SK-N-SH treated with all-trans-retinoic acid at 6 μM for 48 hours (cell line): ENCODE measurements at regions not wholly inside any gene's neighbourhood (a gene's known extent, or its start where the extent isn't known, plus 50 kb on each side); places are given as distances from the start of the nearest gene placed in this dataset.

Experiments
- ARNTL ChIP-seq: fragments of 450-650 bp; formaldehyde crosslinking; IDR thresholded peaks from 2 replicates; pipeline ENCODE4 v1.5.0; 2020; ENCODE audit warnings: low read depth, mild to moderate bottlenecking, moderate library complexity, borderline replicate concordance
- BACH2 ChIP-seq: fragments of 250-450 bp; sonication (Bioruptor Pico); IDR thresholded peaks from 2 replicates; pipeline ENCODE4 v1.9.0; 2021; ENCODE audit warnings: mild to moderate bottlenecking, borderline replicate concordance
- CSRNP3 ChIP-seq: fragments of 250-450 bp; sonication (Bioruptor Pico); IDR thresholded peaks from 2 replicates; pipeline ENCODE4 v1.5.1; 2021; ENCODE audit warnings: mild to moderate bottlenecking, moderate library complexity
- ISL1 ChIP-seq: fragments of 250-450 bp; sonication (Bioruptor Pico); IDR thresholded peaks from 2 replicates; pipeline ENCODE4 v2.1.2; 2022; ENCODE audit warnings: mild to moderate bottlenecking, moderate library complexity
- OSR1 ChIP-seq: fragments of 250-450 bp; sonication (Bioruptor Pico); IDR thresholded peaks from 2 replicates; pipeline ENCODE4 v1.8.0; 2022; ENCODE audit warnings: moderate library complexity, mild to moderate bottlenecking, inconsistent platforms
- PATZ1 ChIP-seq: fragments of 250-450 bp; sonication (Bioruptor Pico); IDR thresholded peaks from 2 replicates; pipeline ENCODE4 v1.8.0; 2020; ENCODE audit warnings: mild to moderate bottlenecking, moderate library complexity, borderline replicate concordance
- RARB ChIP-seq: fragments of 250-450 bp; sonication (Bioruptor Pico); IDR thresholded peaks from 2 replicates; pipeline ENCODE4 v1.8.0; 2021; ENCODE audit warnings: mild to moderate bottlenecking, moderate library complexity
- TCF4 ChIP-seq: fragments of 250-450 bp; sonication (Bioruptor Pico); IDR thresholded peaks from 2 replicates; pipeline ENCODE4 v1.8.0; 2021; ENCODE audit warnings: mild to moderate bottlenecking, moderate library complexity, borderline replicate concordance
- TOX ChIP-seq: fragments of 250-450 bp; sonication (Bioruptor Pico); IDR thresholded peaks from 2 replicates; pipeline ENCODE4 v1.8.0; 2021; ENCODE audit warnings: mild to moderate bottlenecking, moderate library complexity, borderline replicate concordance
- TSHZ2 ChIP-seq: fragments of 250-450 bp; sonication (Bioruptor Pico); IDR thresholded peaks from 2 replicates; pipeline ENCODE4 v1.5.0; 2020; ENCODE audit warnings: mild to moderate bottlenecking, moderate library complexity
- ZFP3 ChIP-seq: fragments of 250-450 bp; sonication (Bioruptor Pico); IDR thresholded peaks from 2 replicates; pipeline ENCODE4 v1.5.0; 2020; ENCODE audit warnings: mild to moderate bottlenecking, moderate library complexity
- ZFP30 ChIP-seq: fragments of 450-650 bp; formaldehyde crosslinking; IDR thresholded peaks from 2 replicates; pipeline ENCODE4 v1.5.0; 2022; ENCODE audit warnings: mild to moderate bottlenecking, moderate library complexity

DNA sequence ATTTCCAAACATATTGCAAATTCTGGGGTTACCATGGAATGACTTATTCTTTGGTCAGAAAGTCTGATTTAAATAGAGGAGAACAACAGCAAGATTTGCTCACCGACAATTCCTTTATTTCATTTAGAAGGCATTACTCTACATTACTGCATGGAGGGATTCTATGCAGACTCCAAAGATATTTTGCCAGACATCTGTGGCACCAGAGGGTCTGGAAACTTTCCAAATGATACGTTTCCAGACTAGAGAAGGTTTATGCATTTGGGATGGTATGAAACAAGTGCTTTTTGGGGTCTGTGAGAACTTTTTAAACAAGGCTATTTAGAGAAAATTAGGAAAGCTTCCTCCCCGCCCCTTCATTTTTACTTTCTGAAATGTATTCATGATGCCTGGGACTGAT is 125.3 kb downstream of the SAMD9 start:
- TF ChIP-seq ZFP3 = no peak
- no peak for TF ChIP-seq TOX
- TF ChIP-seq TCF4 (CRISPR knock-in tag) = no peak
- TF ChIP-seq OSR1 (CRISPR knock-in tag) = no peak
- 0 out of 2 replicates have a peak, but pooled peaks have one; percentile 12 for TF ChIP-seq ISL1 (CRISPR knock-in tag)
- no peak for TF ChIP-seq ZFP30
- no peak for TF ChIP-seq PATZ1 (CRISPR knock-in tag)
- no peak for TF ChIP-seq CSRNP3 (CRISPR knock-in tag)
- no peak for TF ChIP-seq RARB (CRISPR knock-in tag)
- TF ChIP-seq ARNTL (CRISPR knock-in tag) = no peak
- TF ChIP-seq TSHZ2 (CRISPR knock-in tag) = no peak
- no peak for TF ChIP-seq BACH2
